Astrocyte of the cerebellum (primary cell): ENCODE measurements at regions not wholly inside any gene's neighbourhood (a gene's known extent, or its start where the extent isn't known, plus 50 kb on each side); places are given as distances from the start of the nearest gene placed in this dataset.

Experiments used
- DNase-seq: peaks from one replicate; pipeline ENCODE4 v3.0.0-alpha.2; 2011; ENCODE audit warnings: low read depth
- H3K4me3 ChIP-seq: 2 replicates; pipeline ENCODE4 v1.5.1; 2011; ENCODE audit warnings: mild to moderate bottlenecking, low read depth, low read length, moderate library complexity
- CTCF ChIP-seq: IDR thresholded peaks from 2 replicates; pipeline ENCODE4 v1.5.1; 2012; ENCODE audit warnings: low read length, low read depth, moderate library complexity, mild to moderate bottlenecking; ENCODE audit errors: missing control alignments
- in situ Hi-C: cut with HindIII; loops from 2 replicates; pipeline ENCODE4 v1.10.0; 2017; ENCODE audit warnings: low sequenced_read_pairs

DNA sequence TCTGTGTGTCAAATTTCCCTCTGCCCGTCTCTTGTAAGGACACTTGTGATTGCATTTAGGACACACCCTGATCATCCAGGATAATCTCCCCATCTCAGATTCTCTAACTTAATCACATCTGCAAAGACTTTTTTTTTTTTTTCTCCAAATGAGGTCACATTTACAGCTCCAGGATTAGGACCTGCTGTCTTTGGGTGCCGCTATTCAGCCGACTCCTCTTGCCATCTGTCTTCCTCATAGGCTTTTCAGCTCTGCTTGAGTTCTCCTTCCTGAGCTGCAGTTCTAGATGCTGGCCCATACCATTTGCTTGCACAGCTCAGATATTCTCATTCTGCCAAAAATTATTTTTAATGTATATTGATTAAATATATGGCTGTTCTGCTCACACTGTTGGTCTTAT, 94.3 kb upstream of the TLE3 start:
- H3K4me3 ChIP-seq = no peak overlapping the region
- in situ Hi-C loops = no loop called here
- no peak for DNase-seq
- TF ChIP-seq CTCF = no peak

DNA sequence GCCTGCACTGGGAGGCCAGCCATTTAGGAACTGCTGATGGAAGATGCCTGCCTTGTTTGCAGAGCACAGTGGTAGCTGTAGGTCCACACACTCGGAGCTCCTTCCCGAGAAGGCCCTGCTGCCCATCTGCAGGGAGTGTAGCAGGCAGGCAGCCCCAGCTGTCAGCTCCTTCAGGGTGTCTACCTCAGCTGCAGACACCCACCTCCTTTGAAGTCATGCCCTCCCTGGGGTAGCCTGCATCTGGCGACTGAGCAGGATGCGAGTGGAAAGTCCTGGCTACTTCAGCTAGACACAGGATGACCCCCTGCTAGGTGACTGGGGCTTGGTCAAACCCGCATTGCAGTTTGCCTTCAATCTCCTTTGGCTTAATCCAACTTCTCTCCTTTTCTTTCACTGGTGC, 93.2 kb upstream of the TLE3 start:
- in situ Hi-C loops = no loop called here
- DNase-seq = no peak
- no peak overlapping the region for H3K4me3 ChIP-seq
- no peak for TF ChIP-seq CTCF

DNA sequence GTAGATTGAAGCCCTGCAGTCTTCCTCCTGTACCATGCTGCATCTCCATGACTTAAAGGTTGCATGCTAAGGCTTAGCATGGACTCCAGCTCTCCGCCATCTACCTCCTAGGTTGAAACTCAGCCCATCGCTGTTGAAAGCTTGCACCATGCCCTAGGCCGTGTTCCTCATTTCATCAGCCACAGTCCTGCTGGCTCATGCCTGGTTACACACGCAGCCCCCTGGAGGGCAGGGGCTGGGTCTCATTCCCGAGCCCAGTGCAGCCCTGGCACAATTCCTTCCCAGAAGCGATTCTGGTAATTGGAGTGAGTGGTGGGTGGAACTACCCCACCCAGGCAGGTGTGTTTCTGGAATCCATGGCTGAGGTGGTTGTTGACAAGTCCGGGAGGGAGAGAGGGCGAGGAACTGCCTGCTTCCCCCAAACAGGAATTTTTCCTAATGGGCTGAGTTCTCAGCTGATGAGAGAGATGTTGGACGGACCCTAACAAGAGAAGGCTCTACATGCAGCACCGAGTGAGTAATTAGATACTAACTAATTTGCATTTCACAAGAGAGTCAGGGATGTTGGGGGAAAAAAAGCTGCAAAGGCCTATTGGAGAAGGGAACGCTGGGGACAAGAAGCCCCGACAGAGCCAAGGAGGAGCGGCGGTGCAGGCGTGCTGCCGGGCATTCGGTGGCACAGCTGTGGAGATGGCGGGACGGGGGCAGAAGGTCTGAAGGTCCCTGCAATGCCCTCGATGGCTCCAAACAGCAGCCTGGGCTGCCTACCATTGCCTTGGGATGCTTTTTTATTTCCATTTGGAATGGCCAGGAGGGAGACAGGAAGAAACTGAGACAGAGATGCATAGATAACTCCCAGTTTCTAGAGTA, 92.3 kb upstream of the TLE3 start:
- H3K4me3 ChIP-seq = no peak overlapping the region
- in situ Hi-C loops = no loop called here
- TF ChIP-seq CTCF = no peak
- no peak for DNase-seq

GRCh38 chr15:70188286-70188685, 90.6 kb upstream of the TLE3 start:
- in situ Hi-C loops = no loop called here
- TF ChIP-seq CTCF = no peak
- no peak overlapping the region for H3K4me3 ChIP-seq
- no peak for DNase-seq

DNA sequence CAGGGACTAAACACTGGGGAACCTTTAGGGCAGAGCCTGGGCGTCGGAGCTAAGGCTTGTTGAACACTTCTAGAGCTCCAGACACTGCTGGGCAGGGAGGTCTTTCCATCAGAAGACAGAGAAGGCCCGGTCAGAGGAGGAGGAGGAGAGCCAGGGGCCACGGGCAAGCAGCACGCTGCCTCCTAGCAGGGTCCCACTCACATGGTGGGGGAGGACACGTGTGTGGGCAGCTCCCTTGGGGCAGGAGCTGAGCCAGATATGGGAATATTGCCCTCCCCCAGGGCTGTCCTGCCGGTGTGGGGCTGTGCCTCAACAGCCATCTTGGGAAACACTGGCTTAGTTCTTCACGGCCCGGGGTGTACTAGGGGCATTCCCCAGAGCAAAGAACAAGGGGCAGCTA, 89.6 kb upstream of the TLE3 start:
- in situ Hi-C loops = no loop called here
- no peak overlapping the region for H3K4me3 ChIP-seq
- no peak for DNase-seq
- no peak for TF ChIP-seq CTCF

GRCh38 chr15:70186152-70186551, 88.4 kb upstream of the TLE3 start:
- no peak for TF ChIP-seq CTCF

More at GRCh38 chr15:70186152-70186551, 88.4 kb upstream of the TLE3 start:
- H3K4me3 ChIP-seq = no peak overlapping the region
- DNase-seq = no peak
- in situ Hi-C loops = no loop called here
